Osteocyte (in vitro differentiated cells): ENCODE measurements at regions not wholly inside any gene's neighbourhood (a gene's known extent, or its start where the extent isn't known, plus 50 kb on each side); places are given as distances from the start of the nearest gene placed in this dataset.

Experiments
- DNase-seq: peaks from one replicate; pipeline ENCODE4 v3.0.0; 2021; ENCODE audit warnings: mixed read lengths; ENCODE audit not compliant: unreplicated experiment; ENCODE audit errors: extremely low spot score
- H3K27ac Mint-ChIP-seq: one replicate; pipeline ENCODE4 v1.8.0; 2021; ENCODE audit warnings: mild to moderate bottlenecking, mixed read lengths; ENCODE audit not compliant: unreplicated experiment
- H3K27me3 Mint-ChIP-seq: one replicate; pipeline ENCODE4 v1.8.0; 2021; ENCODE audit warnings: mixed read lengths; ENCODE audit not compliant: unreplicated experiment
- H3K36me3 Mint-ChIP-seq: one replicate; pipeline ENCODE4 v1.8.0; 2021; ENCODE audit warnings: mixed read lengths; ENCODE audit not compliant: unreplicated experiment
- H3K4me1 Mint-ChIP-seq: one replicate; pipeline ENCODE4 v1.8.0; 2021; ENCODE audit warnings: mixed read lengths; ENCODE audit not compliant: unreplicated experiment
- H3K4me3 Mint-ChIP-seq: one replicate; pipeline ENCODE4 v1.8.0; 2021; ENCODE audit warnings: mild to moderate bottlenecking, moderate library complexity, mixed read lengths; ENCODE audit not compliant: unreplicated experiment
- H3K9me3 Mint-ChIP-seq: one replicate; pipeline ENCODE4 v1.8.0; 2021; ENCODE audit warnings: mixed read lengths; ENCODE audit not compliant: unreplicated experiment
- CTCF ChIP-seq: fragments of 200-600 bp; sonication (generic); IDR thresholded peaks from 2 replicates; pipeline ENCODE4 v1.5.0; 2021; ENCODE audit warnings: antibody characterized with exemption, mild to moderate bottlenecking, moderate library complexity

- TF ChIP-seq CTCF, result no peak
- peaks cover 6% of the 10 kb centered on the region for H3K4me1 Mint-ChIP-seq
- no peak for DNase-seq
- H3K27ac Mint-ChIP-seq, result no peak overlapping the region
- H3K36me3 Mint-ChIP-seq, result peaks cover 7% of the 10 kb centered on the region
- peaks cover 26% of the 10 kb centered on the region for H3K9me3 Mint-ChIP-seq
- H3K4me3 Mint-ChIP-seq, result no peak overlapping the region
- no peaks in the 10 kb centered on the region for H3K27me3 Mint-ChIP-seq
These were observed 369.1 kb downstream of the ZNF608 start for GRCh38 chr5:124377386-124377785.

DNA sequence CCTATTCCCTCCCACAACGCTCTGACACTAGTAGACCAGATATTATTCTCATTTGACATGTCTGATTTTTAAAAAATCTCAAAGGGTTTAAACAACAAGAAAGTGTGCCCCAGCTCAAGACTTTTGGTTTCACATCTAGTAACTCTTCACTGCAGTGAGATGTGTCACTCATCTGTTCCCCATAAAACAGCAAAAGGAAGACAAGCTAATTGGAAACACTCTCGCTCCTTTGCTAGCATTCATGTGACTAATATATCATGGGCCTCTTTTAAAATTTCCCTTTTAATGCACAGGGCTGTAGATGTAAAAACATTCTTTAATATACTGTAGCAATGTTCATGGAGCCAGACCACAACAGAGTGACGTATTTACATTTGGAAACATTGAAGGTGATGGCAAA lies 372.6 kb downstream of the ZNF608 start:
- H3K4me1 Mint-ChIP-seq, result peaks cover 6% of the 10 kb centered on the region
- no peak for TF ChIP-seq CTCF
- DNase-seq, result no peak
- H3K27ac Mint-ChIP-seq, result no peak overlapping the region
- no peak overlapping the region for H3K4me3 Mint-ChIP-seq
- no peaks in the 10 kb centered on the region for H3K36me3 Mint-ChIP-seq
- peaks cover 16% of the 10 kb centered on the region for H3K9me3 Mint-ChIP-seq
- no peaks in the 10 kb centered on the region for H3K27me3 Mint-ChIP-seq

GRCh38 chr5:124372457-124372856 lies 374.0 kb downstream of the ZNF608 start:
- H3K27ac Mint-ChIP-seq, result no peak overlapping the region
- H3K27me3 Mint-ChIP-seq, result no peaks in the 10 kb centered on the region
- H3K4me1 Mint-ChIP-seq, result peaks cover 6% of the 10 kb centered on the region
- no peaks in the 10 kb centered on the region for H3K36me3 Mint-ChIP-seq
- peaks cover 16% of the 10 kb centered on the region for H3K9me3 Mint-ChIP-seq
- H3K4me3 Mint-ChIP-seq, result no peak overlapping the region
- TF ChIP-seq CTCF, result no peak
- no peak for DNase-seq

GRCh38 chr5:124371111-124371706 lies 375.2 kb downstream of the ZNF608 start:
- no peak for DNase-seq
- Mint-ChIP-seq H3K27ac (no peak overlapping the region), H3K4me3 (no peak overlapping the region), H3K4me1 (peaks cover 4% of the 10 kb centered on the region), H3K9me3 (peaks cover 15% of the 10 kb centered on the region), H3K36me3 (no peaks in the 10 kb centered on the region), H3K27me3 (no peaks in the 10 kb centered on the region)
- no peak for TF ChIP-seq CTCF

GRCh38 chr5:124370601-124371000 lies 375.8 kb downstream of the ZNF608 start:
- Mint-ChIP-seq H3K4me3 (no peak overlapping the region), H3K27ac (no peak overlapping the region), H3K27me3 (no peaks in the 10 kb centered on the region), H3K36me3 (no peaks in the 10 kb centered on the region), H3K9me3 (peaks cover 9% of the 10 kb centered on the region), H3K4me1 (peaks cover 4% of the 10 kb centered on the region)
- no peak for DNase-seq
- no peak for TF ChIP-seq CTCF
